Fibroblast of mammary gland (primary cell): ENCODE measurements at regions not wholly inside any gene's neighbourhood (a gene's known extent, or its start where the extent isn't known, plus 50 kb on each side); places are given as distances from the start of the nearest gene placed in this dataset.
"Not testable (repeated sequence)": the region's sequence is repeated elsewhere in the genome, so short reads cannot be mapped to it uniquely, and the experiment has no call there.

Experiments used
- DNase-seq: peaks from one replicate; pipeline ENCODE4 v3.0.0-alpha.2; 2010; ENCODE audit warnings: low read depth
- H3K4me3 ChIP-seq: 2 replicates; pipeline ENCODE4 v1.5.1; 2011; ENCODE audit warnings: low read depth, mild to moderate bottlenecking, low read length, moderate library complexity; ENCODE audit not compliant: control insufficient read depth
- TF ChIP-seq, protein P1 (sequence below): conservative IDR thresholded peaks from 2 replicates; pipeline ENCODE4 v1.5.1; 2011; ENCODE audit warnings: low read depth, low read length, inconsistent platforms; ENCODE audit not compliant: control insufficient read depth, insufficient read depth

DNA sequence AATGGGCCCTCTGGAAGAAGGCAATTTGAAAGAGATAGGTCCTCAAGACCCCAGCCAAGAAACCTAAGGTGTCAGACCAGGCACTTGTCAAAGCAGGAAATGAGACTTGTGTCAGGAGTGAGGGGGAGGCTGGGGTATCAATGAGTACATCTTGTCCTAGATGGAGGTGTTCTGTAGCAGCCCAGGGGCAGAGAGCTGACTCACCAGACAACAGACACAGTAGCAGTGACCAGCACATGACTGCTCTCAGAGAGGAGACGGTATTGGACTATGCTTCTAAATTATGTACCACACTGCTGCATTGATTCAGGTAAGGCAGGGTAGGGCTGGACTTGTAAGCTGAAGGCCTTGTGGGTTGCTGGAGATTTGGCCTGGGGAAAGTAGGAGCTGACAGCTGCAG is 551.2 kb upstream of the KLF4 start:
- H3K4me3 ChIP-seq = no peak overlapping the region
- peak; percentile 83 for DNase-seq
- TF ChIP-seq, protein P1, sequence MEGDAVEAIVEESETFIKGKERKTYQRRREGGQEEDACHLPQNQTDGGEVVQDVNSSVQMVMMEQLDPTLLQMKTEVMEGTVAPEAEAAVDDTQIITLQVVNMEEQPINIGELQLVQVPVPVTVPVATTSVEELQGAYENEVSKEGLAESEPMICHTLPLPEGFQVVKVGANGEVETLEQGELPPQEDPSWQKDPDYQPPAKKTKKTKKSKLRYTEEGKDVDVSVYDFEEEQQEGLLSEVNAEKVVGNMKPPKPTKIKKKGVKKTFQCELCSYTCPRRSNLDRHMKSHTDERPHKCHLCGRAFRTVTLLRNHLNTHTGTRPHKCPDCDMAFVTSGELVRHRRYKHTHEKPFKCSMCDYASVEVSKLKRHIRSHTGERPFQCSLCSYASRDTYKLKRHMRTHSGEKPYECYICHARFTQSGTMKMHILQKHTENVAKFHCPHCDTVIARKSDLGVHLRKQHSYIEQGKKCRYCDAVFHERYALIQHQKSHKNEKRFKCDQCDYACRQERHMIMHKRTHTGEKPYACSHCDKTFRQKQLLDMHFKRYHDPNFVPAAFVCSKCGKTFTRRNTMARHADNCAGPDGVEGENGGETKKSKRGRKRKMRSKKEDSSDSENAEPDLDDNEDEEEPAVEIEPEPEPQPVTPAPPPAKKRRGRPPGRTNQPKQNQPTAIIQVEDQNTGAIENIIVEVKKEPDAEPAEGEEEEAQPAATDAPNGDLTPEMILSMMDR = no peak

DNA sequence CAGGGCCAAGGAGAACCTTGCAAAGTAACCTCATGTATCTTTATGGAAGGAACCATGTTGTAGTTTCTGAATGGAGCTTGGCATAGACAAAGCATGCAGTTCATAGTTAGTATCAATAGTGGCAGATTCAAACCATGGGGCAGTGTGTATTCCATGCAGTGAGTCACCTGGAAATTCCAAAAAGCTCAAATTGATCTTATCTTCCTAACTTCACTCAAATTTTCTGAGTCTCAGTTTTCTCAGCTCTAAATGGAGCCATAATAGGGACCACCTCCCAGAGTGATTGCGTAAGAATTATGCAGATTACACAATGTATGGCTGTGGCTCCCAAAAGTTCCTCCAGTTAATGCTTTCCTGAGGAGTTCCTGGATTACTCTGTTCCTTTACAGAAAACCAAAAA is 549.9 kb upstream of the KLF4 start:
- TF ChIP-seq, protein P1 = no peak
- DNase-seq = peak; percentile 33

DNA sequence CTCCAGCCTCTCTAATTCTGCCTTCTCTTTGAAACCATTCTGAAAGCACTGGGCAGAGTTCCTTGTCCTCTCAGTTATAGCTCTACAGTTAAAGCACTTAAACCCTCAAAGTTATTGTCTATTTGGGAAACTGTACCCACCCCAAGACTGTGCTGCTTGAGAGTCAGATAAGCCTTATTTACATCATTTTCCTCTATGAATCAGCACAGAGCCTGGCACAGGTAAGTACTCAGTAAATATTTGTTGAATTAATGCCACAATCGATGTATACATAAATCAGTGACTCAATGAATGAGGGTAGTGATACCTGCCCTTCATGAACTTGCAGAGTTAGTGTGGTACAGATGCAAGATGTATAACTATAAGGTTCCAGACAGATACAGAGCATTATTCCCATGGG is 549.4 kb upstream of the KLF4 start:
- DNase-seq = no peak
- TF ChIP-seq, protein P1 = no peak
- H3K4me3 ChIP-seq = no peak overlapping the region

More for the DNA sequence above, 549.9 kb upstream of the KLF4 start:
- no peak overlapping the region for H3K4me3 ChIP-seq

DNA sequence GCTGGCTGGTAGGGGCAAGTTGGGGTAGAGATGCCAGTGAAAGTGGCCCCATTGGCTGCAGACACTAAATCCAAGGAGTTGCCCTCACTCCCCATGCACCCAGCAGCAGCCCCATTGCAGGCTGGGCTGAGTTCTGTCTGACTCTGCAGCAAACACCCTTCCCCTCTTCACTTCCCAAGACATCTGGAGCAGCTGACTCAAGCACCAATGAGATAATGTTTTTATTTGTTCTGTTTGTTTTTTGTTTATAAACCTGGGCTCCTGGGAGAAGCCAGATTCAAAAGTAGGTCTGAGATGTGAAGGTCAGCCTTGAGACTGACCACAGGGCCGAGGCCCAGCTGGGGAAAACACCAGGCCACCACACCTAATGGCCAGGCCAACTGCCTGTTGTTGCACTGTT is 545.9 kb upstream of the KLF4 start:
- no peak overlapping the region for H3K4me3 ChIP-seq
- TF ChIP-seq, protein P1 = no peak
- DNase-seq = peak; percentile 58

DNA sequence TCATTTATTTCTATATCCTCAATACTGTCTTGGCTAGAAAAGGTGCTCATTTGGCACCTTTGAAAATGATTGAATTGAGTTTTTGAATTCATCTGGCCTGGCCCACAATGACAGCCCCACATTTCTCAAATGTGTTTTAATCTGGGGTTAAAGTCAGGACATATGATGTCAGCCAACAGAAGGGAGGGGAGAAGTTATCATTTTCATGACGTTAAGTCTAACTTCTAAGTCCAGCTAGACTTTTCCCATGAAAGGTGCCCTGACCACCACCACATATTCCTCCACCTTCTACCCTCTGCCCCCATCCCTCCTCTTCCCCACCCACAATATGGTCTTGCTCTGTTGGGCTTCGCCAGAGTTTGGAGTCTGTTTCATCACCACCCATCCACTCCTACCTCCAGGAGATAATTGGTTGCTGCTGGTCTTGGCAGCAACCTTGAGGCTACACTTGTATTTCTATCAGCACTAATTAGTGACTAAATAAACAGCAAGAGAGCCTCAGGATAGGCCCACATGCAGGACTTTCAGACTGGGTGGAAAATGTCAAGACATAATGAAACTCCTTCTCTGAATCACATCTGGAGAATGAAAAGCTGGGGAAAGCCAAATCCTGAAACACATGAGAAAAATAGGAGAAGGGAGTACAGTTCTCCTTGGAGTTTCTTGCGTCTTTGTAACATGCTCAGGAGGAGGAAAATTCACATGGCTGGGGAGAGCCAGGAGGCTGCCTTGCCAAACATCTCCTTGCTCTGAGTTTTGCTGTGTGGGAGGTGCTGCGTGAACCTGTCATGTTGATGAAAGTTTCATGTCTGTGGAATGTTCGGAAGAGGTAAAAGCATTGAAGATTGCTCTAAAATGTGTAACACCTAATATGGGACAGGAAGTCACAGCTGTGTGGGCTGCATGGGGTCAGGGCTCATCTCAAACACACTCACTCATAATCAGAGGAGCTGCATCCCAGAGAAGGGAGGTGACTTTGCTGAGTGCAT is 544.7 kb upstream of the KLF4 start:
- TF ChIP-seq, protein P1 = no peak
- no peak overlapping the region for H3K4me3 ChIP-seq
- peak; percentile 89 for DNase-seq

DNA sequence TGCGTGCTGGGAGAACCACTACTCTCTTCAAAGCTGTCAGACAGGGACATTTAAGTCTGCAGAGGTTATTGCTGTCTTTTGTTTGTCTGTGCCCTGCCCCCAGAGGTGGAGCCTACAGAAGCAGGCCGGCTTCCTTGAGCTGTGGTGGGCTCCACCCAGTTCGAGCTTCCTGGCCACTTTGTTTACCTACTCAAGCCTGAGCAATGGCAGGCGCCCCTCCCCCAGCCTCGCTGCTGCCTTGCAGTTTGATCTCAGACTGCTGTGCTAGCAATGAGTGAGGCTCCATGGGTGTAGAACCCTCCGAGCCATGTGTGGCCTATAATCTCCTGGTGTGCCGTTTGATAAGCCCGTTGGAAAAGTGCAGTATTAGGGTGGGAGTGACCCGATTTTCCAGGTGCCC is 542.5 kb upstream of the KLF4 start:
- not testable (repeated sequence) for DNase-seq, H3K4me3 ChIP-seq

DNA sequence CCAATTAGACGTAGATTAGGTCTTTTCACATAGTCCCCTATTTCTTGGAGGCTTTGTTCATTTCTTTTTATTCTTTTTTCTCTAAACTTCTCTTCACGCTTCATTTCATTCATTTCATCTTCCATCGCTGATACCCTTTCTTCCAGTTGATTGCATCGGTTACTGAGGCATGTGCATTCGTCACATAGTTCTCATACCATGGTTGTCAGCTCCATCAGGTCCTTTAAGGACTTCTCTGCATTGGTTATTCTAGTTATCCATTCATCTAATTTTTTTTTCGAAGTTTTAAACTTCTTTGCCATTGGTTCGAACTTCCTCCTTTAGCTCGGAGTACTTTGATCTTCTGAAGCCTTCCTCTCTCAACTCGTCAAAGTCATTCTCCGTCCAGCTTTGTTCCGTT is 541.7 kb upstream of the KLF4 start:
- H3K4me3 ChIP-seq, DNase-seq: not testable (repeated sequence)

DNA sequence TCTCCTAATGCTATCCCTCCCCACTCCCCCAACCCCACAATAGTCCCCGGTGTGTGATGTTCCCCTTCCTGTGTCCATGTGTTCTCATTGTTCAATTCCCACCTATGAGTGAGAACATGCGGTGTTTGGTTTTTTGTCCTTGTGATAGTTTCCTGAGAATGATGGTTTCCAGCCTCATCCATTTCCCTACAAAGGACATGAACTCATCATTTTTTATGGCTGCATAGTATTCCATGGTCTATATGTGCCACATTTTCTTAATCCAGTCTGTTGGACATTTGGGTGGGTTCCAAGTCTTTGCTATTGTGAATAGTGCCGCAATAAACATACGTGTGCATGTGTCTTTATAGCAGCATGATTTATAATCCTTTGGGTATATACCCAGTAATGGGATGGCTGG is 537.1 kb upstream of the KLF4 start:
- not testable (repeated sequence) for H3K4me3 ChIP-seq, DNase-seq
